ENCODE measurements at regions not wholly inside any gene's neighbourhood (a gene's known extent, or its start where the extent isn't known, plus 50 kb on each side); places are given as distances from the start of the nearest gene placed in this dataset.

DNA sequence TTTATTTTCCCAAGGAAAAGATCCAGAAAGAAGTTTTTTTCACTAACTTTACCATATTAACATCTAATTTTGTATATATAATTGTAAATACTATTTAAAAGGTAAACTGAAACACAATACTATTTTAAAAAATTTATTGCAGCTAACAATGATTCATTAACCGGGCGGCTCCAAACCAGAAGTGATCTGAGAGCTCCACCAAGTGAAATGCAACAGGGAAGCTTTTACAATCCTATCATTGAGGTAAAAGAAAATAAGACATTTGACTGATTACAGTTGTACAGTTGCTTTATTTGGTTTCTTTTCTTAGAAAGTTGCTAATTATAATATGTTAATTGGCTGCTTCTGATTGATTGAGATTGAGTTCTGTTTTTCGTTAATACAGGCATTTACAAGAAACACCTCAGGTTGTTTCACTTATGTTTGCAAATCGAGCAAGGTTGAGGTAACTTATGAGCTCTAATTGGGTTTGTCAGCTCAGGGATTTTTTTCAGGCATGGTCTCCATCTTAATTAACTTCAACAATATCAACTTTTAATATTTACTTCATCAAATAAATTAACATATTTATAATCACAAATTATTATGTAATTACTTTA is 220.2 kb upstream of the UGT8 start:
- Histone ChIP-seq H3K27me3 (ENCODE audit: control insufficient read depth, insufficient read depth, low read length) (no peaks in the 10 kb centered on the region), H3K4me1 (ENCODE audit: control insufficient read depth, insufficient read depth, low read length) (peaks cover 10% of the 10 kb centered on the region), H3K9me3 (replicated peaks; ENCODE audit: low read length) (no peaks in the 10 kb centered on the region), H3K4me2 (ENCODE audit: low read length) (no peak overlapping the region), H3K9ac (ENCODE audit: low read depth, low read length) (no peak overlapping the region), H3K36me3 (ENCODE audit: insufficient read depth, low read length) (no peaks in the 10 kb centered on the region), H3K4me3 (ENCODE audit: low read length) (no peak overlapping the region)

DNA sequence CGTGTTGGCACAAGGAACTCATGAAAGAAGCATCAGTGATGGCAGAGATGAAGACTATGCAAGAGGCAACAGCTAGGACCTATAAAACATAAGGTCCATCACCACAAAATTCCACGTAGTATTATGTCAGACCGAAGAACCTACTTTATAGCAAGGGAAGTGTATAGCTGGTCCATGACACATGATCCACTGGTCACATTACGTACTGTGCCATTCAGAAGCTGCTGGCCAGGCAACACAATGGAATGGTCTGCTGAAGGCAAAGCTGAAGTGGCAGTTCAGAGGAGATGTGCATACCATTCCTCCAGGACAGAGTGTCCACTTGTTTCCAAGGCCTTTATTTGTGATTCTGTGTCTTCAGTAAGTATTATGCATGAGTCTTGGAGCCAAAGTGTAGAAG is 215.5 kb upstream of the UGT8 start:
- Histone ChIP-seq H3K36me3 (ENCODE audit: insufficient read depth, low read length) (no peaks in the 10 kb centered on the region), H3K4me3 (ENCODE audit: low read length) (no peak overlapping the region), H3K9me3 (replicated peaks; ENCODE audit: low read length) (no peaks in the 10 kb centered on the region), H3K27me3 (ENCODE audit: control insufficient read depth, insufficient read depth, low read length) (no peaks in the 10 kb centered on the region), H3K4me1 (ENCODE audit: control insufficient read depth, insufficient read depth, low read length) (peaks cover 20% of the 10 kb centered on the region), H3K9ac (ENCODE audit: low read depth, low read length) (no peak overlapping the region), H3K4me2 (ENCODE audit: low read length) (peak overlapping the region; percentile 27)

DNA sequence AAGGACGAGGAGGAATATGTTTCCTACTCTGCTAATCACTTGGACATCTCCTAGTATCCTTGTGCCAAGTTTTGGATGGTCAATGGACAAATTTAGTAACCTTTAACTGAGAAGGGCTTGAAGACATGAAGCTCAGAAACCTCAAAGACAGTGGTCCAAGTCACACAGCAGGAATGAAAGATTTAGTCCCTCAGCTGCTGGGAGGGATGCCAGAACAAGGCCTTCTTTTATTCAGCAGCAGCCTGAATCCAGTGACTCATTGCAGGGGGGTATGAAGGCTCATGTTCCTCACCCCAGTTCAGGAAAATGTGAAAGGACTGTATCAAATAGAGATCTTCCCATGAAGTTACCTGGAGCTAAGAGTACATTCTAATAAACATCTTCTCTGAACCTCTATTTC is 214.9 kb upstream of the UGT8 start:
- peaks cover 5% of the 10 kb centered on the region for H3K27me3 ChIP-seq (ENCODE audit: control insufficient read depth, insufficient read depth, low read length)
- H3K4me3 ChIP-seq (ENCODE audit: low read length) = no peak overlapping the region
- no peaks in the 10 kb centered on the region for H3K9me3 ChIP-seq (replicated peaks; ENCODE audit: low read length)
- peak overlapping the region; percentile 19 for H3K9ac ChIP-seq (ENCODE audit: low read depth, low read length)
- peak overlapping the region; percentile 27 for H3K4me2 ChIP-seq (ENCODE audit: low read length)
- H3K4me1 ChIP-seq (ENCODE audit: control insufficient read depth, insufficient read depth, low read length) = peaks cover 20% of the 10 kb centered on the region
- H3K36me3 ChIP-seq (ENCODE audit: insufficient read depth, low read length) = no peaks in the 10 kb centered on the region

DNA sequence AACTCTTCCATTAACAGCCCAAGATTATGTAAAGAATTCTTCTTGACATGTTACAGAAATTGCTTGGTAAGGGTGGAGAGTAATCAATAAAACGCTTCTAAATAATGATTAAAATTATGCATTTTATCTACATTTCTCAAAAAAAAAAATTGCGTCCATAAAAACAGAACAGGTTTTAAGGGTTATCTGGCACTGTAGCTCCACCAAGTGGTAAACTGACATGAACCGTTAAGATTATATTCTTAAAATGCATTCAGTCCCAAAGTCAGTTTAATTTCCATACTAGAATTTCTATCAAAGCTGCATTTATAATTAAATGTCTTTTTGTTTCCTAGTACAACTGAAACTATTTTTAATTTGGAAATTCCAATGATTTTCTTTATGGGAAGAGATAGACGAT is 214.0 kb upstream of the UGT8 start:
- H3K36me3 ChIP-seq (ENCODE audit: insufficient read depth, low read length) = no peaks in the 10 kb centered on the region
- H3K4me2 ChIP-seq (ENCODE audit: low read length) = no peak overlapping the region
- no peak overlapping the region for H3K4me3 ChIP-seq (ENCODE audit: low read length)
- H3K4me1 ChIP-seq (ENCODE audit: control insufficient read depth, insufficient read depth, low read length) = peaks cover 20% of the 10 kb centered on the region
- peaks cover 13% of the 10 kb centered on the region for H3K27me3 ChIP-seq (ENCODE audit: control insufficient read depth, insufficient read depth, low read length)
- H3K9me3 ChIP-seq (replicated peaks; ENCODE audit: low read length) = no peaks in the 10 kb centered on the region
- no peak overlapping the region for H3K9ac ChIP-seq (ENCODE audit: low read depth, low read length)

DNA sequence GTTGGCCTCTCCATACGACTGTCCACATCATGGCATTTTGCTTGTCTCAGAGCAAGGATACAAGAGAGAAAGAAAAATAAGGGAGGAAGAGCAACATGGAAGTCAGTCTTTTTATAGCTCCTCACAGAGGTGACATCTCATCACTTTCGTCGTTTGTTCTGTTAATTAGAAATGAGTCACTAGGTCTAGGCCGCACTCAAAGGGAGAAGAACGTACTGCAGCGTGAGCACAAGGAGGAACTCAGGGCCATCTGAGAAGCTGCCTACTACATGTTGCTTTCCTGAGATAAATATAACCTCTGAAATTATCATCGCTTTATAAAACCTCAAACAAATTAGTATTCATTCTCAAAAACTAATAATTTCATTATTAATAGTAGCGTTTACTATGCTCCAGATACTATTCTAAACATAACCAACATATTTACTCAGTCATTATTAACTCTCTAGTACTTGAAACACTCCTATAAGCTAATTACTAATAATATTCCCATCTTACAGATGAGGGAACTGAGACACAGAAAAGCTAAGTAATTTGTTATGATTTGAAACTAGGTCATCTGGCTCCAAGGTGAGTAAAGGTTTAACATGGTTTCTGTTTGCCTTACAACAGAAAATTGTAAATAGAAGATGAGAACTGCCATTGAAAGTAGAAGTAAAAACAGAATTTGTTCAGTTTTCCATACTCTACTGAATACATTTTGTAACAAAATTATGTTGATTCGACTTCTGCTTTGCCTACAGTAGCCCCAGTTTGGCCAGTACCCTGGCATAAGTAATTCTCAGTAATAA is 213.2 kb upstream of the UGT8 start:
- Histone ChIP-seq H3K27me3 (ENCODE audit: control insufficient read depth, insufficient read depth, low read length) (peaks cover 13% of the 10 kb centered on the region), H3K9ac (ENCODE audit: low read depth, low read length) (no peak overlapping the region), H3K36me3 (ENCODE audit: insufficient read depth, low read length) (no peaks in the 10 kb centered on the region), H3K4me3 (ENCODE audit: low read length) (no peak overlapping the region), H3K4me2 (ENCODE audit: low read length) (no peak overlapping the region), H3K9me3 (replicated peaks; ENCODE audit: low read length) (no peaks in the 10 kb centered on the region), H3K4me1 (ENCODE audit: control insufficient read depth, insufficient read depth, low read length) (peaks cover 20% of the 10 kb centered on the region)

DNA sequence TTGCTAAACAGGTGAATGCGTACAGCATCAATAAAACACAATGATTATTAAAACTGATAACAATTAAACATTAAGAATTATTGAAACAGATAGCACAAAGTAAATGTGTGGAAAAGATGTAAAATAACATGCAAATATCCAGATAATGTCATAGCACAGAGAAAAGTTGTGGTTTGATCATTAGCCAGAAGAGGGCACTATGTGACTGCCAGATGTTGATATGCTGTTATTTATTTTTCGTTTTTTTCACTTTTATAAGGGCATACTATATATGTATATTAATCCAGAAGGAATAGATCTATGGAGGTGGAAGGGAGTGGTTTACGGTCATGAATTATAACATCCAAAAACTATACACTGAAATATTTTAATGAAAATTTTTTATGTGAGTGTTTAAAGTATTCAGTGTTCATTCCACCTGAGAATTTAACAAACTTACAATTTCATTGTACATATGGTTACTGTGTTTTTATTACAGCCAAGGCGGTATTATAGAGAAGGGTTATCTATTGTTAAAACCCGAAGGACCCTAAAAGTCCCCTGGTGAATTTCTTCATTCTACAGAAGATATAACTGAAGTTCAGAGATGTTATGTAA is 211.9 kb upstream of the UGT8 start:
- Histone ChIP-seq H3K36me3 (ENCODE audit: insufficient read depth, low read length) (no peaks in the 10 kb centered on the region), H3K9me3 (replicated peaks; ENCODE audit: low read length) (no peaks in the 10 kb centered on the region), H3K4me3 (ENCODE audit: low read length) (no peak overlapping the region), H3K9ac (ENCODE audit: low read depth, low read length) (no peak overlapping the region), H3K4me2 (ENCODE audit: low read length) (no peak overlapping the region), H3K4me1 (ENCODE audit: control insufficient read depth, insufficient read depth, low read length) (peaks cover 20% of the 10 kb centered on the region), H3K27me3 (ENCODE audit: control insufficient read depth, insufficient read depth, low read length) (peaks cover 17% of the 10 kb centered on the region)

DNA sequence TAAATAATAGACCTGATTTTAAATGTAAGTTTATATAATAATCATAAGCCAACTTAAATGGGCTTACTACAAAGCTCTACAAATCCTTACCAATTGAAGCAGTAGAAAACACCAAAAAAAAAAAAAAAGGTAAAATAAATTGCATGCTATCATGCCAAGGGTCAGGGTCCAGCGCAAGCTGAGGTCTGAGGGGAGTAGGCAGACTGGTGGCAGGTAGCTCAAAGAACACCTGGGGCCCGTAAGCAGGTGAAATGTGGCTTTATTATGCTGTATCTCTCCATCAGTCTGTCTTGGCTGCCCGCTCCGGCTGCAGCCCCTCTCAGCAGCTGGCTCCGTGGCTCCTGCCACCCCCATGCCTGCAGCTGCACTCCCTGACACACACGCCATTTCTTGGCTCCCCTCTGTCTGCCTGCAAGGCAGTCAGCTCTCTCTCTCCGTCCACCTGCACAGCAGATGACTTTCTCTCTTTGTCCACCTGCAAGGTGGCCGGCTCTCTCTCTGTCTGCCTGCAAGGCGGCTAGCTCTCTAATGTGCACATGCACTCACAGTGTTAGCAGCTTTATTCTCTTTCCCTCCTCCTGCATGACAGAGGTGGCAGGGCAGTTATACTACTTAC is 209.4 kb upstream of the UGT8 start:
- no peak overlapping the region for H3K4me3 ChIP-seq (ENCODE audit: low read length)
- H3K4me1 ChIP-seq (ENCODE audit: control insufficient read depth, insufficient read depth, low read length) = peaks cover 3% of the 10 kb centered on the region
- no peak overlapping the region for H3K9ac ChIP-seq (ENCODE audit: low read depth, low read length)
- no peak overlapping the region for H3K4me2 ChIP-seq (ENCODE audit: low read length)
- peaks cover 17% of the 10 kb centered on the region for H3K27me3 ChIP-seq (ENCODE audit: control insufficient read depth, insufficient read depth, low read length)
- H3K9me3 ChIP-seq (replicated peaks; ENCODE audit: low read length) = no peaks in the 10 kb centered on the region
- no peaks in the 10 kb centered on the region for H3K36me3 ChIP-seq (ENCODE audit: insufficient read depth, low read length)

DNA sequence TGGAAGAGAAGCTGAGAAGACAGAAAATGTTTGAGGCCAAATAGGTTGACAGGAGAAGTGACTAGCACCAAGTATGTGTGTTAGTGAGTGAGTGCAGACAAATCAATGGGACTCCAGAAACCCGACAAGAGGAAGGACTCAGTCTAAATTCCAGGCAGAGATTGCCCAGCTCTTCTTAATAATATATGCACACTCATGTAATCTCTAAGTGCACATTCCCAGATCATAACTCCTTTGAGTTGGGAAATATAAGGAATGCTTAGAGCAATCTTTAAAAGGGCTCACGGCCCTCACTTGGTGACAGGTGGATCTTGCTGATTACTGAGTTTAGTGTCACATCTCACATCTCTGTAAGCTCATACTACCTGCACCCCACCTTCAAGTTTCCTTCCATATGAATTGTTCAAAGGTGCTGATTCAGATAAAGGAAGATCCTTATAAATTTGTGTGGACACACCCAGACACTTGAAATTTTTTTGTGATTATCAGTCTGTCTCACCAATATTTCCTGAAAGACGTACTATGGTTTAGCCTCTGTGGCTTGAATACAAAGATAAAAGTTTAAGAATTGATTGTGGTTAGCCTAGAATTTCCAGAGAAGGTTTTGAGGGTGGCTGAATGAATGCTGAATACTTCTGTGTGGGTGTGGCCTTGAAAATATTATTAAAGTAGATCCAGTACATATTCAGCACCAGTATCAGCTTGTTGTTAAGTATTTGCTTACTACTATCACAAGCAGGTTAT is 205.1 kb upstream of the UGT8 start:
- peaks cover 15% of the 10 kb centered on the region for H3K27me3 ChIP-seq (ENCODE audit: control insufficient read depth, insufficient read depth, low read length)
- H3K4me3 ChIP-seq (ENCODE audit: low read length) = no peak overlapping the region
- no peak overlapping the region for H3K4me2 ChIP-seq (ENCODE audit: low read length)
- H3K9ac ChIP-seq (ENCODE audit: low read depth, low read length) = no peak overlapping the region
- no peaks in the 10 kb centered on the region for H3K4me1 ChIP-seq (ENCODE audit: control insufficient read depth, insufficient read depth, low read length)
- H3K9me3 ChIP-seq (replicated peaks; ENCODE audit: low read length) = no peaks in the 10 kb centered on the region
- no peaks in the 10 kb centered on the region for H3K36me3 ChIP-seq (ENCODE audit: insufficient read depth, low read length)

DNA sequence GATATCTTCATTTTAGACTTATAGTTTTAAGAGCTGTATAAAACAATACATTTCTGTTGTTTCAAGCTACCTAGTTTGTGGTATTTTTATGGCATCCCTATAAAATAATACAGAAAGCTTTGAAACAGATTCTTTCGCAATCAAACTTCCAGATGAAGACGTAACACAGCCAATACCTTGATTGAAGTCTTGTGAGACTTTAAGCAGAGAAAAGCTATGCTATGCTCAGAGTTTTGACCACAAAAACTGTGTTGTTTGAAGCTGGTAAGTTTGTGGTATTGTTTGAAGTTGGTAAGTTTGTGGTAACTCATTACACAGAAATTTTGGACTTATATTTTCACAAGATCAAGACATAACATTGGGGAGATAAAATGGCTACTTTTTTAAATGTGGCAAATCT is 201.8 kb upstream of the UGT8 start:
- H3K9me3 ChIP-seq (replicated peaks; ENCODE audit: low read length) = no peaks in the 10 kb centered on the region
- no peaks in the 10 kb centered on the region for H3K4me1 ChIP-seq (ENCODE audit: control insufficient read depth, insufficient read depth, low read length)
- H3K9ac ChIP-seq (ENCODE audit: low read depth, low read length) = no peak overlapping the region
- H3K4me3 ChIP-seq (ENCODE audit: low read length) = no peak overlapping the region
- no peaks in the 10 kb centered on the region for H3K36me3 ChIP-seq (ENCODE audit: insufficient read depth, low read length)
- no peak overlapping the region for H3K4me2 ChIP-seq (ENCODE audit: low read length)
- no peaks in the 10 kb centered on the region for H3K27me3 ChIP-seq (ENCODE audit: control insufficient read depth, insufficient read depth, low read length)

DNA sequence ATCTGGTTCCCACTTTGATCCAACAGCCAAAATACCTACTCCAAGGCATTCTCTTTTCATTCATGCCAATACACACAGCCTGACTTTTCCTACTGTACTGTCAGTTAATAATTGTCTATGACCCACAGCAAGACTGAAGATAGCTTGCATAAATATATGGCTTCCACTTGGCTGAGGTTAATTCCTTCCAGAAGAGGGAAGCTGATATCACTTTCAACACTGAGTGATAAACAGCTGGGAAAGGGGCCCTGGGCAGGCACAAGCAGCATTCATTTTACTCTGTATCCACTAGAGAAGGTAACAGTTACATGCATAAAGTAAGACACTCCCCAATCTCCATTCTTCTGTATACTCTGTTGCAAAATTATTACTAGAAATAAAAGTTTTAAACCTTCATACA is 200.2 kb upstream of the UGT8 start:
- Histone ChIP-seq H3K27me3 (ENCODE audit: control insufficient read depth, insufficient read depth, low read length) (no peaks in the 10 kb centered on the region), H3K4me1 (ENCODE audit: control insufficient read depth, insufficient read depth, low read length) (no peaks in the 10 kb centered on the region), H3K36me3 (ENCODE audit: insufficient read depth, low read length) (no peaks in the 10 kb centered on the region), H3K9ac (ENCODE audit: low read depth, low read length) (no peak overlapping the region), H3K4me3 (ENCODE audit: low read length) (no peak overlapping the region), H3K9me3 (replicated peaks; ENCODE audit: low read length) (no peaks in the 10 kb centered on the region), H3K4me2 (ENCODE audit: low read length) (no peak overlapping the region)

DNA sequence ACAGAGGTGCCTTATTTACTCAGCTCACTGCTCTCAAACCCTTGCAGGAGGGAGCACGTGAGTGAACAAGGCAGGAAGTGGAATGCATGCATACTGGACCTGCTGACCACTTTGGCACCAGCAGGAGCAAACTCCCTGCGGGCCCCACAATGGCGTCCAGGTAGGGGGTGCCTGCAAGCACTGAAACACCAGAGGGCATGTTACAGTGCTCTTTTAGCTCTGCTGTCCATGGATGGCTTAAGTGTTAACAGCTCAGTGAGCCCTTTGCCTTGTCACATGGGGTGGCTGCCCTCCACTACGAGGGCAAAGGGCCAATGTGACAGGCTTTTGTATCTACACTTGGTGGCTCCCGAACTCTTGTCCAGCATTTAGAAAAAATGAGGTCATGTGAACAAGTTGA is 199.5 kb upstream of the UGT8 start:
- H3K9me3 ChIP-seq (replicated peaks; ENCODE audit: low read length) = no peaks in the 10 kb centered on the region
- H3K9ac ChIP-seq (ENCODE audit: low read depth, low read length) = no peak overlapping the region
- H3K36me3 ChIP-seq (ENCODE audit: insufficient read depth, low read length) = no peaks in the 10 kb centered on the region
- no peaks in the 10 kb centered on the region for H3K27me3 ChIP-seq (ENCODE audit: control insufficient read depth, insufficient read depth, low read length)
- H3K4me2 ChIP-seq (ENCODE audit: low read length) = no peak overlapping the region
- H3K4me3 ChIP-seq (ENCODE audit: low read length) = no peak overlapping the region
- no peaks in the 10 kb centered on the region for H3K4me1 ChIP-seq (ENCODE audit: control insufficient read depth, insufficient read depth, low read length)

Measured in skeletal muscle satellite cell (primary cell).